ENCODE measurements at regions not wholly inside any gene's neighbourhood (a gene's known extent, or its start where the extent isn't known, plus 50 kb on each side); places are given as distances from the start of the nearest gene placed in this dataset.

GRCh38 chr1:55309786-55310504 is 94.8 kb upstream of the USP24 start:
- Histone ChIP-seq H3K36me3 (ENCODE audit: control insufficient read depth in 2 of 3, insufficient read depth in 3 of 3, low read length in 3 of 3) (no peaks in the 10 kb centered on the region), H3K4me1 (ENCODE audit: control insufficient read depth in 2 of 3, insufficient read depth in 2 of 3, low read depth in 1 of 3, low read length in 3 of 3) (no peaks in the 10 kb centered on the region), H3K27ac (ENCODE audit: low read depth in 2 of 2, low read length in 2 of 2) (no peak overlapping the region), H3K27me3 (ENCODE audit: control insufficient read depth, insufficient read depth, low read length) (no peaks in the 10 kb centered on the region), H3K4me3 (ENCODE audit: low read length in 3 of 3) (no peak overlapping the region), H3K9me3 (ENCODE audit: control insufficient read depth in 2 of 3, insufficient read depth in 1 of 3, low read length in 3 of 3) (no peaks in the 10 kb centered on the region), H3K9ac (ENCODE audit: low read length in 3 of 3) (no peak overlapping the region)
- no peak for FAIRE-seq
- intact Hi-C loops (cut with DNase I), result no loop called here
- TF ChIP-seq CTCF (IDR thresholded peaks at IDR 0.05; ENCODE audit: borderline replicate concordance, extremely low read depth, insufficient read depth), result no peak
- no peak for DNase-seq

- Histone ChIP-seq H3K9ac (ENCODE audit: low read length in 3 of 3) (no peak overlapping the region), H3K9me3 (ENCODE audit: control insufficient read depth in 2 of 3, insufficient read depth in 1 of 3, low read length in 3 of 3) (no peaks in the 10 kb centered on the region), H3K36me3 (ENCODE audit: control insufficient read depth in 2 of 3, insufficient read depth in 3 of 3, low read length in 3 of 3) (no peaks in the 10 kb centered on the region), H3K27me3 (ENCODE audit: control insufficient read depth, insufficient read depth, low read length) (no peaks in the 10 kb centered on the region), H3K4me1 (ENCODE audit: control insufficient read depth in 2 of 3, insufficient read depth in 2 of 3, low read depth in 1 of 3, low read length in 3 of 3) (no peaks in the 10 kb centered on the region), H3K4me3 (ENCODE audit: low read length in 3 of 3) (no peak overlapping the region), H3K27ac (ENCODE audit: low read depth in 2 of 2, low read length in 2 of 2) (no peak overlapping the region)
- no peak for FAIRE-seq
- DNase-seq, result no peak
- intact Hi-C loops (cut with DNase I), result no loop called here
- TF ChIP-seq CTCF (IDR thresholded peaks at IDR 0.05; ENCODE audit: borderline replicate concordance, extremely low read depth, insufficient read depth), result no peak
Measured at GRCh38 chr1:55309053-55309452, 93.9 kb upstream of the USP24 start.

- intact Hi-C loops (cut with DNase I), result no loop called here
- no peak overlapping the region for H3K9ac ChIP-seq (ENCODE audit: low read length in 3 of 3)
- H3K4me1 ChIP-seq (ENCODE audit: control insufficient read depth in 2 of 3, insufficient read depth in 2 of 3, low read depth in 1 of 3, low read length in 3 of 3), result no peaks in the 10 kb centered on the region
- H3K4me3 ChIP-seq (ENCODE audit: low read length in 3 of 3), result no peak overlapping the region
- no peak for DNase-seq
- FAIRE-seq, result no peak
- H3K9me3 ChIP-seq (ENCODE audit: control insufficient read depth in 2 of 3, insufficient read depth in 1 of 3, low read length in 3 of 3), result no peaks in the 10 kb centered on the region
- no peak for TF ChIP-seq CTCF (IDR thresholded peaks at IDR 0.05; ENCODE audit: borderline replicate concordance, extremely low read depth, insufficient read depth)
- no peaks in the 10 kb centered on the region for H3K36me3 ChIP-seq (ENCODE audit: control insufficient read depth in 2 of 3, insufficient read depth in 3 of 3, low read length in 3 of 3)
- H3K27ac ChIP-seq (ENCODE audit: low read depth in 2 of 2, low read length in 2 of 2), result no peak overlapping the region
- H3K27me3 ChIP-seq (ENCODE audit: control insufficient read depth, insufficient read depth, low read length), result no peaks in the 10 kb centered on the region
Measured at GRCh38 chr1:55305735-55306134, 90.6 kb upstream of the USP24 start.

All from kidney (tissue), 13 donors.